DMS79 (cell line): ENCODE measurements at regions not wholly inside any gene's neighbourhood (a gene's known extent, or its start where the extent isn't known, plus 50 kb on each side); places are given as distances from the start of the nearest gene placed in this dataset.

Experiments
- DNase-seq: peaks from one replicate; lab custom pipeline; 2025; lab: John Stamatoyannopoulos, UW

GRCh38 chr3:148307443-148307843, 390.3 kb upstream of the AGTR1 start:
- DNase-seq = no peak

- DNase-seq = no peak
Observed at GRCh38 chr3:148309390-148310035, 388.2 kb upstream of the AGTR1 start.

GRCh38 chr3:148315756-148316155, 381.9 kb upstream of the AGTR1 start:
- no peak for DNase-seq

GRCh38 chr3:148318240-148318639, 379.5 kb upstream of the AGTR1 start:
- DNase-seq = no peak

- DNase-seq = no peak
Observed at GRCh38 chr3:148319161-148319915, 378.4 kb upstream of the AGTR1 start.

GRCh38 chr3:148319960-148320359, 377.7 kb upstream of the AGTR1 start:
- DNase-seq = no peak

- DNase-seq = no peak
Observed at GRCh38 chr3:148329481-148330235, 368.0 kb upstream of the AGTR1 start.

- no peak for DNase-seq
Observed at GRCh38 chr3:148330542-148330941, 367.2 kb upstream of the AGTR1 start.

- DNase-seq = no peak
Observed at GRCh38 chr3:148331081-148331846, 366.4 kb upstream of the AGTR1 start.

GRCh38 chr3:148332509-148332908, 365.2 kb upstream of the AGTR1 start:
- DNase-seq = no peak

- DNase-seq = no peak
Observed at GRCh38 chr3:148333091-148333490, 364.6 kb upstream of the AGTR1 start.

- no peak for DNase-seq
Observed at GRCh38 chr3:148335612-148336011, 362.1 kb upstream of the AGTR1 start.

- DNase-seq = no peak
Observed at GRCh38 chr3:148343416-148343815, 354.3 kb upstream of the AGTR1 start.

- no peak for DNase-seq
Observed at GRCh38 chr3:148344521-148344920, 353.2 kb upstream of the AGTR1 start.

GRCh38 chr3:148360051-148360450, 337.7 kb upstream of the AGTR1 start:
- no peak for DNase-seq

- no peak for DNase-seq
Observed at GRCh38 chr3:148366743-148367410, 330.8 kb upstream of the AGTR1 start.

- no peak for DNase-seq
Observed at GRCh38 chr3:148367756-148368155, 329.9 kb upstream of the AGTR1 start.

GRCh38 chr3:148369381-148369780, 328.3 kb upstream of the AGTR1 start:
- no peak for DNase-seq

- DNase-seq = no peak
Observed at GRCh38 chr3:148372206-148372875, 325.4 kb upstream of the AGTR1 start.

- no peak for DNase-seq
Observed at GRCh38 chr3:148373961-148374360, 323.7 kb upstream of the AGTR1 start.

- DNase-seq = no peak
Observed at GRCh38 chr3:148379763-148380382, 317.8 kb upstream of the AGTR1 start.
